Large intestine (tissue), 3 donors: ENCODE measurements at regions not wholly inside any gene's neighbourhood (a gene's known extent, or its start where the extent isn't known, plus 50 kb on each side); places are given as distances from the start of the nearest gene placed in this dataset.
A peak's percentile ranks its signal among the peaks of the same experiment; 100 is the strongest.
"Not testable (repeated sequence)": the region's sequence is repeated elsewhere in the genome, so short reads cannot be mapped to it uniquely, and the experiment has no call there.

Source experiments
- DNase-seq, 2 donors: peaks; one replicate each; pipeline versions ENCODE4 v3.0.0 to v3.0.0-alpha.2; 2013
- H3K27ac ChIP-seq: one replicate; pipeline ENCODE4 v1.5.1; 2013; ENCODE audit warnings: low read length
- H3K27me3 ChIP-seq: 2 replicates; pipeline ENCODE4 v1.6.1; 2013; ENCODE audit warnings: low read length; ENCODE audit not compliant: control insufficient read depth, insufficient read depth
- H3K36me3 ChIP-seq: 2 replicates; pipeline ENCODE4 v1.6.1; 2013; ENCODE audit warnings: low read length; ENCODE audit not compliant: control insufficient read depth, insufficient read depth
- H3K4me1 ChIP-seq: one replicate; pipeline ENCODE4 v1.6.1; 2013; ENCODE audit warnings: low read length; ENCODE audit not compliant: control insufficient read depth, insufficient read depth
- H3K4me3 ChIP-seq: one replicate; pipeline ENCODE4 v1.5.1; 2013; ENCODE audit warnings: low read length
- H3K9me3 ChIP-seq: one replicate; pipeline ENCODE4 v1.6.1; 2013; ENCODE audit warnings: mild to moderate bottlenecking, low read depth, low read length, moderate library complexity; ENCODE audit not compliant: control insufficient read depth
- WGBS: methylation state at CpG from one replicate; pipeline ENCODE4 v1.1.5; 2013; ENCODE audit warnings: low lambda C conversion rate; ENCODE audit not compliant: insufficient coverage; 5-methylcytosine and 5-hydroxymethylcytosine counted together

GRCh38 chr22:21150863-21151262 lies 105.1 kb downstream of the LRRC74B start:
- H3K27ac ChIP-seq, H3K27me3 ChIP-seq, H3K4me3 ChIP-seq, H3K4me1 ChIP-seq, H3K36me3 ChIP-seq, H3K9me3 ChIP-seq, DNase-seq: not testable (repeated sequence)
- no CpG with 5 or more reads among the region's 8 CpGs for WGBS

GRCh38 chr22:21187841-21188240 lies 142.1 kb downstream of the LRRC74B start:
- H3K9me3 ChIP-seq, H3K36me3 ChIP-seq, H3K4me1 ChIP-seq, DNase-seq, H3K4me3 ChIP-seq, H3K27me3 ChIP-seq, H3K27ac ChIP-seq: not testable (repeated sequence)
- no CpG with 5 or more reads among the region's 2 CpGs for WGBS

GRCh38 chr22:21212054-21212453 lies 166.3 kb downstream of the LRRC74B start:
- not testable (repeated sequence) for H3K9me3 ChIP-seq, H3K36me3 ChIP-seq, H3K4me1 ChIP-seq, H3K27me3 ChIP-seq, DNase-seq, H3K27ac ChIP-seq, H3K4me3 ChIP-seq
- no CpG with 5 or more reads among the region's 6 CpGs for WGBS

DNA sequence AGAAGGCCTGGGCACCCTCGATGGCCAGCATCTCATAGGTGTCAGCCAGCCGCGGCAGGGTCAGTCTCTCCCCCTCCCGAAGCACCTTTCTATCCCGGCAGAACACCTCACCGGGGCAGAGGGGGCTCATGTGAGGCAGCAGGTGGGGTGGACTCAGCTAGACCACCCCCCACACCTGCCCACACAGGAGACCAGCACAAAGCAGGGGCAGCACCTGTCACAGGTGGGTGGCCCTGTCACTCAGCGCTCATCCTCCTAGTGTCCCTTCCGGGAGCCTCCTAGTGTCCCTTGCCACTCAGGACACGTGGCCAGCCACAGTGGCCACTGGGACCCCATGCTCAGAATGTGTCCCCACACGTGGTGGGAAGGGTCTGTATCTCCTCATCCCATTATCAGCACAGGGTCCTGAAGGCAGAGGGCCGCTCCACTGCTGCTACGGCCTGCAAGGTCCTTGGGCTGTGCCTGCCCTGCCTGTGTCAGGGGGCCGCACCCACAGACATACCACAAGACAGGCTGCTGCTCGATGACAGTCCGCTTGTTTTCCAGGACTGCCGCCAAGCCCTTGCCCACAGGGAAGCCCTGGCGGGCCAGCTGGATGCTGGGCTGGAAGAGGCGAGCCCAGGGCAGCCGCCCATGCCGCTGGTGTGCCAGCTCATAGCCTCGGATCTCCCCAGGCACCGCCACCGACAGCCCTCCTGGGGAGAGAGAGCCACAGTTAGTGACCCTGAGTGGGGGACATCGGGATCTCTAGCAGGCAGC lies 167.4 kb upstream of the RIMBP3B start:
- H3K27ac ChIP-seq, H3K36me3 ChIP-seq: not testable (repeated sequence)
- WGBS: no CpG with 5 or more reads among the region's 24 CpGs

GRCh38 chr22:21224900-21225299 lies 158.7 kb upstream of the RIMBP3B start:
- H3K27me3 ChIP-seq, H3K9me3 ChIP-seq, DNase-seq, H3K4me1 ChIP-seq, H3K4me3 ChIP-seq, H3K36me3 ChIP-seq, H3K27ac ChIP-seq: not testable (repeated sequence)
- no CpG with 5 or more reads among the region's 7 CpGs for WGBS

More for the DNA sequence above, 167.4 kb upstream of the RIMBP3B start:
- not testable (repeated sequence) for H3K27me3 ChIP-seq, DNase-seq, H3K4me1 ChIP-seq, H3K4me3 ChIP-seq, H3K9me3 ChIP-seq

GRCh38 chr22:21226901-21227693 lies 156.5 kb upstream of the RIMBP3B start:
- peak in 1 of 2 donors; percentile 4 for DNase-seq
- not testable (repeated sequence) for H3K4me1 ChIP-seq, H3K27me3 ChIP-seq, H3K36me3 ChIP-seq, H3K9me3 ChIP-seq, H3K27ac ChIP-seq, H3K4me3 ChIP-seq
- no CpG with 5 or more reads among the region's 16 CpGs for WGBS

DNA sequence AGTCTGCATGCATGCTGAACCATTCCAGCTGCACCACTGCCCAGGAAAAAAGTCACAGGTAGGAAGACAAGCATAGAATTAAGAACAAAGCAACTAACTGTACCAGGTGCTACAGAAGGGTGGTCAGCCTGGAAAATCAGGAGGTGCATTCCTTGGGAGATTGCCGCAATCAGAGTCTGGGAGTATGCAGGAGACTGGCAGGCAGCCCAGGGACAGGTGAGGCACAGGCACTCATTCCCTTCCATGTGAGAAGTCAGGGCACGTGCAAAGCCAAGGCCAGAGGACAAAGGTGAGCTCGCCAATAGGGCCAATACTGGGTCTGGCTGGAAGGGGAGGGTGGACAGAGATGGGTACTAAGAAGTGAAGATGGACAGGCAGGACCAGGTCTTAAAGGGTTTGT lies 132.1 kb upstream of the RIMBP3B start:
- H3K27ac ChIP-seq, DNase-seq, H3K4me3 ChIP-seq, H3K36me3 ChIP-seq, H3K4me1 ChIP-seq, H3K27me3 ChIP-seq, H3K9me3 ChIP-seq: not testable (repeated sequence)
- WGBS: no CpG with 5 or more reads among the region's 3 CpGs

DNA sequence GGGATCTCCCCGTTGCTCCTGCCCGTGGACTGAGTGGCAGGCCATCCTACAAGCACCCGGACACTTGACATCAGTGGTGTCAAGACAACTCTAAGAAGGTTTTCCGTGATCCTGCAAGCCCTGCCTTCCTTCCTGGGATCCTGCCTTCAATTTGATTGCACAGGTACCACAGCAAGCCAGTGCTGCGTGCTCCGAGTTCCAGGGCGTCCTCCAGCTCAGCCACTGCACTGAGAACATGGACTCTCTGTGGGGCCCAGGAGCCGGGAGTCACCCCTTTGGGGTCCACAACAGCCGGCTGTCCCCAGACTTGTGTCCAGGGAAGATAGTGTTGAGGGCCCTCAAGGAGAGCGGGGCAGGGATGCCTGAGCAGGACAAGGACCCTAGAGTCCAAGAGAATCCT lies 100.9 kb upstream of the RIMBP3B start:
- H3K27ac ChIP-seq, DNase-seq, H3K27me3 ChIP-seq, H3K4me1 ChIP-seq, H3K4me3 ChIP-seq, H3K9me3 ChIP-seq, H3K36me3 ChIP-seq: not testable (repeated sequence)
- no CpG with 5 or more reads among the region's 10 CpGs for WGBS

DNA sequence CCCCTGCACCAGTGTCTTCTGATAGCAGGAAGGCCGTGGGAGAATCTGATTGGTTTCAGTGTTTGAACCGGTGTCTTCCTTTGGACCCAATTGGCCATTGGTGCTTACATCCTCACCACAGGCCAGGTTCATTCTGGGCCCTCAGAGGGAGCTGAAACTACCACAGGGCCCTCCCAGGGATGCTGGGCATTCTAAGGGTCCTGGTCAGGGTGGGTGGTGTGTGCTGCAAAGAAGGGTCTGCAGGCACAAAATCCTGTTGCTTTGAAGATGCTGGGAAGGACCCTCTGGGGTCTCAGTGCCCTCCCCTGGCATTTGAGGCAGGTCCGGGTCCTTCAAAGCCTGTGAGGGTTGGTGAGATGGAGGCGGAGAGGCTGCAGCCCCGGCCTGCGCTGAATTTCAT lies 89.8 kb upstream of the RIMBP3B start:
- not testable (repeated sequence) for H3K9me3 ChIP-seq, DNase-seq, H3K27ac ChIP-seq, H3K27me3 ChIP-seq, H3K4me1 ChIP-seq, H3K36me3 ChIP-seq, H3K4me3 ChIP-seq
- no CpG with 5 or more reads among the region's 6 CpGs for WGBS

- not testable (repeated sequence) for H3K36me3 ChIP-seq, H3K4me1 ChIP-seq, H3K27ac ChIP-seq, H3K27me3 ChIP-seq, H3K9me3 ChIP-seq, DNase-seq, H3K4me3 ChIP-seq
- WGBS: 100% methylated on average over 1 of the region's 7 CpGs
These were observed 55.9 kb upstream of the RIMBP3B start for GRCh38 chr22:21327629-21328028.
